ENCODE measurements at regions not wholly inside any gene's neighbourhood (a gene's known extent, or its start where the extent isn't known, plus 50 kb on each side); places are given as distances from the start of the nearest gene placed in this dataset.

DNA sequence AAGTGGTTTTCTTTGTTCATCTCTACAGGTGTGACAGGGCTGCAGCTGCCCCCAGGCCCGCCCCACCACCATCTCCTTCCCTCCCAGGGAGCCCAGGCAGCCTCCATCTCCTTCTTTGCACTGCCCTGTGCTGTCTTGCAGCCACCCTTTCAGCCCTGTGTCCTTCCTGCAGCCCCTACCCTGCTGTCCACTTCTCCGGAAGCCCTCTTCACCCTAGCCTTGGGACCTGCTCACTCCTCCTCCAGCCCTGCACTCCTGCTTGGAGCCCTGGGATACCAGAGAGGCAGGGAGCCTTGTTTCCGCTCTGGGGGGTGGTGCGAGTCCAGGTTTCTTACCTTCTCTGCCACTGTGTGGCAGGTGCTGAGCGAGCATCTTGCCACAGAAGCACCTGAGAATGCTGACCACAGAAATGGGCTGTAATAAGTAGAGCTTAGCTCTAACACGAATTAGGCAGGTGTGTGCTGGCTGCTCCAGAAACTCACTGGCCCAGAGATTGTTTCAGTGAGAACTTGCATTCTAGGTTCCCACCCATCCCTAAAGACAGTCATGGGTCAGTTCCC lies 51.3 kb upstream of the GADD45G start:
- no peak for TF ChIP-seq ZNF274 (IDR thresholded peaks at IDR 0.05; ENCODE audit: low read depth, low read length)
- no peak for TF ChIP-seq YY1 (IDR thresholded peaks at IDR 0.05; ENCODE audit: insufficient read depth, insufficient read length)
- TF ChIP-seq SUZ12 (IDR thresholded peaks at IDR 0.05; ENCODE audit: extremely low read depth, insufficient read depth, insufficient read length) = no peak

Measured in NT2/D1 (cell line).